ELF-1 (cell line): ENCODE measurements at regions not wholly inside any gene's neighbourhood (a gene's known extent, or its start where the extent isn't known, plus 50 kb on each side); places are given as distances from the start of the nearest gene placed in this dataset.
"Not testable (repeated sequence)": the region's sequence is repeated elsewhere in the genome, so short reads cannot be mapped to it uniquely, and the experiment has no call there.

Experiments
- DNase-seq: peaks from one replicate; pipeline ENCODE4 v3.0.0-alpha.2; 2016; ENCODE audit warnings: low read depth, low spot score

- no peak for DNase-seq
Measured at GRCh38 chr6:12508553-12508952, 208.0 kb upstream of the PHACTR1 start.

- no peak for DNase-seq
Measured at GRCh38 chr6:12509060-12509459, 207.5 kb upstream of the PHACTR1 start.

GRCh38 chr6:12516070-12516469 is 200.5 kb upstream of the PHACTR1 start:
- DNase-seq = no peak

- no peak for DNase-seq
Measured at GRCh38 chr6:12522347-12522746, 194.2 kb upstream of the PHACTR1 start.

GRCh38 chr6:12523726-12524125 is 192.8 kb upstream of the PHACTR1 start:
- DNase-seq = no peak

- no peak for DNase-seq
Measured at GRCh38 chr6:12525276-12525675, 191.3 kb upstream of the PHACTR1 start.

- DNase-seq = no peak
Measured at GRCh38 chr6:12527339-12527738, 189.2 kb upstream of the PHACTR1 start.

GRCh38 chr6:12528136-12528535 is 188.4 kb upstream of the PHACTR1 start:
- no peak for DNase-seq

GRCh38 chr6:12528581-12529363 is 187.8 kb upstream of the PHACTR1 start:
- peak; percentile 90 for DNase-seq

GRCh38 chr6:12529364-12530019 is 187.1 kb upstream of the PHACTR1 start:
- DNase-seq = peak; percentile 85

- peak; percentile 28 for DNase-seq
Measured at GRCh38 chr6:12530345-12530744, 186.2 kb upstream of the PHACTR1 start.

GRCh38 chr6:12533586-12533985 is 183.0 kb upstream of the PHACTR1 start:
- DNase-seq = no peak

- DNase-seq = peak; percentile 10
Measured at GRCh38 chr6:12534069-12534853, 182.3 kb upstream of the PHACTR1 start.

GRCh38 chr6:12535586-12536314 is 180.8 kb upstream of the PHACTR1 start:
- no peak for DNase-seq

GRCh38 chr6:12536416-12536815 is 180.2 kb upstream of the PHACTR1 start:
- DNase-seq = no peak

- no peak for DNase-seq
Measured at GRCh38 chr6:12537389-12537788, 179.2 kb upstream of the PHACTR1 start.

GRCh38 chr6:12538881-12539357 is 177.6 kb upstream of the PHACTR1 start:
- DNase-seq = peak; percentile 20

- DNase-seq = not testable (repeated sequence)
Measured at GRCh38 chr6:12542319-12543115, 174.1 kb upstream of the PHACTR1 start.

- no peak for DNase-seq
Measured at GRCh38 chr6:12543953-12544352, 172.6 kb upstream of the PHACTR1 start.

- DNase-seq = no peak
Measured at GRCh38 chr6:12544821-12545565, 171.6 kb upstream of the PHACTR1 start.
